ENCODE measurements at regions not wholly inside any gene's neighbourhood (a gene's known extent, or its start where the extent isn't known, plus 50 kb on each side); places are given as distances from the start of the nearest gene placed in this dataset.

GRCh38 chr2:142750858-142751257, 126.6 kb upstream of the KYNU start:
- FAIRE-seq: no peak
- H3K79me2 ChIP-seq (ENCODE audit: control insufficient read depth in 1 of 2, insufficient read depth in 2 of 2, low read length in 2 of 2): no peaks in the 10 kb centered on the region
- H3K4me3 ChIP-seq (ENCODE audit: extremely low read depth in 1 of 4, insufficient read depth in 2 of 4, low read depth in 3 of 4, low read length in 4 of 4): no peak overlapping the region
- no peak overlapping the region for H3K9ac ChIP-seq (replicated peaks in 1 of 4; ENCODE audit: extremely low read depth in 1 of 4, low read depth in 3 of 4, low read length in 3 of 4)
- no peaks in the 10 kb centered on the region for H3K23me2 ChIP-seq (ENCODE audit: low read depth, low read length)
- H4K5ac ChIP-seq (ENCODE audit: insufficient read length, low read depth, low read length): no peak overlapping the region
- no peaks in the 10 kb centered on the region for H3K4me1 ChIP-seq (replicated peaks in 1 of 4; ENCODE audit: control insufficient read depth in 3 of 4, insufficient read depth in 4 of 4, low read length in 3 of 4)
- no peak overlapping the region for H3K27ac ChIP-seq (ENCODE audit: low read depth, low read length)
- H2BK5ac ChIP-seq (ENCODE audit: low read depth, low read length): no peak overlapping the region
- no peak overlapping the region for H4K8ac ChIP-seq (ENCODE audit: extremely low read depth, insufficient read depth, low read length)
- no peaks in the 10 kb centered on the region; a peak in 1 of 4 replicates for H3K9me3 ChIP-seq (ENCODE audit: insufficient read depth in 2 of 2, low read depth in 1 of 2, low read length in 1 of 2)
- ChIA-PET CTCF (ENCODE audit: partially characterized antibody) (no interaction called here), POLR2A (ENCODE audit: partially characterized antibody) (no interaction called here)
- H3K36me3 ChIP-seq (ENCODE audit: control insufficient read depth in 2 of 4, insufficient read depth in 4 of 4, low read length in 3 of 4): no peaks in the 10 kb centered on the region
- H2BK12ac ChIP-seq (ENCODE audit: low read depth, low read length): no peak overlapping the region
- no peaks in the 10 kb centered on the region for H4K20me1 ChIP-seq (replicated peaks in 1 of 2; ENCODE audit: control insufficient read depth in 1 of 2, insufficient read depth in 2 of 2, low read length in 2 of 2)
- no peak overlapping the region for H3K4ac ChIP-seq (replicated peaks; ENCODE audit: insufficient read length, low read depth, low read length)
- H2AFZ ChIP-seq (ENCODE audit: low read length): no peak overlapping the region
- no peak for DNase-seq (ENCODE audit: low read depth in 1 of 2, low spot score in 2 of 2)
- H2BK15ac ChIP-seq (ENCODE audit: low read length): no peak overlapping the region
- H3K27me3 ChIP-seq (replicated peaks in 1 of 4; ENCODE audit: control insufficient read depth in 3 of 4, extremely low read depth in 1 of 4, insufficient read depth in 3 of 4, low read length in 3 of 4): no peaks in the 10 kb centered on the region
- no peak overlapping the region for H4K91ac ChIP-seq (replicated peaks; ENCODE audit: insufficient read length, low read length)
- no peak overlapping the region for H3K23ac ChIP-seq (ENCODE audit: insufficient read length)
- H3K4me2 ChIP-seq (ENCODE audit: insufficient read depth in 1 of 2, low read depth in 2 of 2, low read length in 2 of 2): no peak overlapping the region
- no peak overlapping the region for H2AK5ac ChIP-seq (ENCODE audit: low read depth, low read length)
- H2BK120ac ChIP-seq (replicated peaks; ENCODE audit: low read depth, low read length): no peak overlapping the region
- no peak overlapping the region for H2BK20ac ChIP-seq (ENCODE audit: low read length)
- no peak overlapping the region for H3K18ac ChIP-seq (ENCODE audit: extremely low read depth, low read length)
- 92% methylated on average over 2 of the region's 2 CpGs; no CpG with 5 or more reads in 1 of the 2 experiments for WGBS, 2 experiments (ENCODE audit: extremely low coverage in 1 of 2, insufficient coverage in 1 of 2, insufficient read length in 1 of 2, insufficient replicate concordance in 2 of 2, low coverage in 1 of 2, low lambda C conversion rate in 2 of 2, missing lambda C conversion rate in 1 of 2)
- no peaks in the 10 kb centered on the region for H3K79me1 ChIP-seq (ENCODE audit: low read depth, low read length)
- H3K14ac ChIP-seq (ENCODE audit: insufficient read length): no peak overlapping the region
- H3K56ac ChIP-seq (replicated peaks; ENCODE audit: insufficient read length, low read depth, low read length): no peak overlapping the region
- TF ChIP-seq TEAD4 (IDR thresholded peaks at IDR 0.05; ENCODE audit: low read depth, low read length) (no peak), MAFK (IDR thresholded peaks at IDR 0.05; ENCODE audit: low read depth, low read length) (no peak), POLR2A (IDR thresholded peaks at IDR 0.05; ENCODE audit: control extremely low read depth in 1 of 2, low read depth in 2 of 2, low read length in 2 of 2) (no peak), SIN3A (conservative IDR thresholded peaks at IDR 0.05 in 1 of 2, IDR thresholded peaks at IDR 0.05 in 1 of 2; ENCODE audit: low read depth in 1 of 2, low read length in 2 of 2) (no peak), SRF (IDR thresholded peaks at IDR 0.05; ENCODE audit: low read depth, low read length) (no peak), POU5F1 (IDR thresholded peaks at IDR 0.05; ENCODE audit: low read depth, low read length) (no peak), RFX5 (IDR thresholded peaks at IDR 0.05; ENCODE audit: borderline replicate concordance, low read depth, low read length) (no peak), EGR1 (IDR thresholded peaks at IDR 0.05; ENCODE audit: borderline replicate concordance, low read depth, low read length) (no peak), EZH2 (IDR thresholded peaks at IDR 0.05; ENCODE audit: low read depth, low read length, severe bottlenecking) (no peak), RNF2 (IDR thresholded peaks at IDR 0.05; ENCODE audit: borderline replicate concordance, low read depth, low read length, missing control alignments, poor library complexity, severe bottlenecking) (no peak), SP2 (IDR thresholded peaks at IDR 0.05; ENCODE audit: low read length) (no peak), SP1 (IDR thresholded peaks at IDR 0.05; ENCODE audit: low read depth, low read length) (no peak), KDM5A (IDR thresholded peaks at IDR 0.05; ENCODE audit: low read length) (no peak), KDM4A (IDR thresholded peaks at IDR 0.05; ENCODE audit: low read depth, low read length, severe bottlenecking) (no peak), PHF8 (conservative IDR thresholded peaks at IDR 0.05; ENCODE audit: low read depth, low read length) (no peak), CHD2 (IDR thresholded peaks at IDR 0.05; ENCODE audit: low read length) (no peak)

Data from H1 (cell line).